GM23338 (cell line): ENCODE measurements at regions not wholly inside any gene's neighbourhood (a gene's known extent, or its start where the extent isn't known, plus 50 kb on each side); places are given as distances from the start of the nearest gene placed in this dataset.

ENCODE experiments used
- ATAC-seq: fragments of 200-7000 bp; cut with Tn5 transposase; 3 replicates; pipeline ENCODE4 v1.9.1; 2020
- DNase-seq: peaks from one replicate; pipeline ENCODE4 v3.0.0-alpha.2; 2015; ENCODE audit warnings: low spot score
- H2AFZ ChIP-seq: fragments of 200-600 bp; sonication (generic); 2 replicates; pipeline ENCODE4 v1.8.0; 2016; ENCODE audit warnings: antibody characterized with exemption, mild to moderate bottlenecking, moderate library complexity
- H3F3A ChIP-seq: fragments of 200-600 bp; sonication (generic); replicated peaks from 2 replicates; pipeline ENCODE4 v1.8.0; 2017; ENCODE audit warnings: antibody characterized with exemption, mixed run types, low read depth
- H3K27ac ChIP-seq: fragments of 200-600 bp; sonication (generic); 2 replicates; pipeline ENCODE4 v1.6.1; 2016; ENCODE audit warnings: low read depth
- H3K27me3 ChIP-seq: fragments of 200-600 bp; sonication (generic); 2 replicates; pipeline ENCODE4 v1.8.0; 2016; ENCODE audit warnings: mild to moderate bottlenecking, mixed run types, moderate library complexity; ENCODE audit not compliant: insufficient read depth
- H3K36me3 ChIP-seq: fragments of 200-600 bp; sonication (generic); 2 replicates; pipeline ENCODE4 v1.8.0; 2016; ENCODE audit warnings: mild to moderate bottlenecking; ENCODE audit not compliant: insufficient read depth
- H3K4me1 ChIP-seq: fragments of 200-600 bp; sonication (generic); 2 replicates; pipeline ENCODE4 v1.8.0; 2016; ENCODE audit warnings: mild to moderate bottlenecking, moderate library complexity; ENCODE audit not compliant: insufficient read depth
- H3K4me2 ChIP-seq: fragments of 200-600 bp; sonication (generic); 2 replicates; pipeline ENCODE4 v1.7.1; 2017; ENCODE audit warnings: mixed run types
- H3K4me3 ChIP-seq: fragments of 200-600 bp; sonication (generic); 2 replicates; pipeline ENCODE4 v1.6.1; 2016; ENCODE audit warnings: mixed run types
- H3K79me2 ChIP-seq: fragments of 200-600 bp; sonication (generic); replicated peaks from 2 replicates; pipeline ENCODE4 v1.8.0; 2017; ENCODE audit warnings: mild to moderate bottlenecking; ENCODE audit not compliant: insufficient read depth
- H3K9me2 ChIP-seq: fragments of 200-600 bp; sonication (generic); 2 replicates; pipeline ENCODE4 v1.8.0; 2017; ENCODE audit not compliant: insufficient read depth
- H4K20me1 ChIP-seq: fragments of 200-600 bp; sonication (generic); replicated peaks from 2 replicates; pipeline ENCODE4 v1.8.0; 2017; ENCODE audit warnings: mild to moderate bottlenecking; ENCODE audit not compliant: insufficient read depth
- H3K27ac Mint-ChIP-seq: 2 replicates; pipeline ENCODE4 v1.8.0; 2020; ENCODE audit warnings: inconsistent platforms, mild to moderate bottlenecking, moderate library complexity, mixed read lengths
- H3K27me3 Mint-ChIP-seq: 3 replicates; pipeline ENCODE4 v1.8.0; 2022; ENCODE audit warnings: low read depth, mild to moderate bottlenecking, moderate library complexity, mixed read lengths, inconsistent platforms; ENCODE audit not compliant: insufficient read depth, poor library complexity
- H3K36me3 Mint-ChIP-seq: 3 replicates; pipeline ENCODE4 v1.8.0; 2021; ENCODE audit warnings: low read depth, mild to moderate bottlenecking, inconsistent platforms, moderate library complexity, mixed read lengths
- H3K4me1 Mint-ChIP-seq: 3 replicates; pipeline ENCODE4 v1.8.0; 2020; ENCODE audit warnings: mild to moderate bottlenecking, inconsistent platforms, mixed read lengths
- H3K4me3 Mint-ChIP-seq: 3 replicates; pipeline ENCODE4 v1.8.0; 2021; ENCODE audit warnings: moderate library complexity, mild to moderate bottlenecking, inconsistent platforms, mixed read lengths
- H3K9me3 Mint-ChIP-seq: 3 replicates; pipeline ENCODE4 v1.8.0; 2020; ENCODE audit warnings: moderate library complexity, mild to moderate bottlenecking, inconsistent platforms, mixed read lengths
- CREB1 ChIP-seq: fragments of 250-450 bp; sonication (Bioruptor Pico); IDR thresholded peaks from 2 replicates; pipeline ENCODE4 v1.5.0; 2020; ENCODE audit warnings: low read depth, mild to moderate bottlenecking, moderate library complexity
- EZH2 ChIP-seq: fragments of 200-600 bp; sonication (generic); IDR thresholded peaks from one replicate; pipeline ENCODE4 v1.8.0; 2017; ENCODE audit warnings: antibody characterized with exemption, mild to moderate bottlenecking, low read depth; ENCODE audit not compliant: unreplicated experiment
- EZH2phosphoT487 ChIP-seq: fragments of 200-600 bp; sonication (generic); IDR thresholded peaks from one replicate; pipeline ENCODE4 v1.8.1; 2018; ENCODE audit warnings: antibody characterized with exemption; ENCODE audit not compliant: unreplicated experiment
- NANOG ChIP-seq: IDR thresholded peaks from 2 replicates; pipeline ENCODE4 v1.6.1; 2016; ENCODE audit warnings: antibody characterized with exemption, borderline replicate concordance
- POLR2AphosphoS5 ChIP-seq: IDR thresholded peaks from 2 replicates; pipeline ENCODE4 v1.6.1; 2016; ENCODE audit warnings: antibody characterized with exemption, low read depth
- REST ChIP-seq: IDR thresholded peaks from one replicate; pipeline ENCODE4 v1.6.1; 2018; ENCODE audit warnings: antibody characterized with exemption; ENCODE audit not compliant: unreplicated experiment
- STAT1 ChIP-seq: IDR thresholded peaks from one replicate; pipeline ENCODE4 v1.6.1; 2016; ENCODE audit warnings: antibody characterized with exemption; ENCODE audit not compliant: unreplicated experiment
- ZNF114 ChIP-seq: fragments of 250-450 bp; sonication (Bioruptor Pico); IDR thresholded peaks from 2 replicates; pipeline ENCODE4 v1.5.0; 2020; ENCODE audit warnings: mild to moderate bottlenecking, moderate library complexity
- ZNF331 ChIP-seq: fragments of 250-450 bp; sonication (Bioruptor Pico); IDR thresholded peaks from 2 replicates; pipeline ENCODE4 v1.5.0; 2020; ENCODE audit warnings: low read depth, mild to moderate bottlenecking, moderate library complexity
- TF ChIP-seq, protein P1 (sequence below): IDR thresholded peaks from 2 replicates; pipeline ENCODE4 v1.6.1; 2016; ENCODE audit warnings: antibody characterized with exemption
- TF ChIP-seq, protein P2 (sequence below): fragments of 250-450 bp; sonication (Bioruptor Pico); IDR thresholded peaks from 2 replicates; pipeline ENCODE4 v1.5.0; 2020; ENCODE audit warnings: mild to moderate bottlenecking, moderate library complexity
- TF ChIP-seq, protein P3 (sequence below), 2 experiments: fragments of 200-600 bp in 1 of 2; sonication (generic) in 1 of 2; conservative IDR thresholded peaks; 2 replicates each; pipeline versions ENCODE4 v1.5.1 to v1.6.1; 2016 to 2017; ENCODE audit warnings: antibody characterized with exemption in 2 of 2, low read depth in 2 of 2, mild to moderate bottlenecking in 2 of 2, moderate library complexity in 1 of 2

DNA sequence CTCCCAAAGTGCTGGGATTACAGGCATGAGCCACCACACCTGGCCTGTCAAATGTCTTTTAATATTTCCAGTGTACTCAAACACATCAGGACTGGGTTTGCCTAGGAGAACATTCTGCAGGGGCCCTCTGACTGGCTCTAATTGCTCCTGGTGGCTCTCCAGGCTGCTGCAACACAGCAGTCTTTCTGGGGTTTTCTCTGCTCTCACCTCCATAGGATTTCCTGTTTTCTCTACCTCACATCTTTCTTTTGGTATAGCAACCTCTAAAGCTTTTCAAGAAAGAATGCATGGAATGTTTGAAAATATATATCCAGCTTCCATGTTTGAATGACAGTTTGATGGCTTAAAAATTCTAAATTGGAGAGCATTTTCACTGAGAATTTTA lies 83.3 kb upstream of the IGSF10 start:
- no peak overlapping the region for H3K4me3 Mint-ChIP-seq

More for the DNA sequence above, 83.3 kb upstream of the IGSF10 start:
- DNase-seq (peak; percentile 46), ATAC-seq (peak; percentile 77)
- H2AFZ ChIP-seq, result no peak overlapping the region
- H3F3A ChIP-seq, result no peaks in the 10 kb centered on the region
- Mint-ChIP-seq H3K9me3 (no peaks in the 10 kb centered on the region), H3K27ac (peak overlapping the region; percentile 91), H3K27me3 (peaks cover 7% of the 10 kb centered on the region), H3K4me1 (peaks cover 42% of the 10 kb centered on the region), H3K36me3 (no peaks in the 10 kb centered on the region)
- no peaks in the 10 kb centered on the region for H3K27me3 ChIP-seq
- H3K4me3 ChIP-seq, result no peak overlapping the region
- H3K27ac ChIP-seq, result peak overlapping the region; percentile 56
- no peaks in the 10 kb centered on the region for H4K20me1 ChIP-seq
- no peaks in the 10 kb centered on the region for H3K9me2 ChIP-seq
- H3K79me2 ChIP-seq, result no peaks in the 10 kb centered on the region
- peaks cover 14% of the 10 kb centered on the region for H3K4me1 ChIP-seq
- H3K4me2 ChIP-seq, result no peak overlapping the region
- TF ChIP-seq POLR2AphosphoS5 (no peak), ZNF331 (CRISPR knock-in tag) (no peak), STAT1 (no peak), EZH2phosphoT487 (no peak), ZNF114 (CRISPR knock-in tag) (no peak), REST (no peak), NANOG (no peak), CREB1 (CRISPR knock-in tag) (no peak), EZH2 (no peak)
- TF ChIP-seq, protein P1, sequence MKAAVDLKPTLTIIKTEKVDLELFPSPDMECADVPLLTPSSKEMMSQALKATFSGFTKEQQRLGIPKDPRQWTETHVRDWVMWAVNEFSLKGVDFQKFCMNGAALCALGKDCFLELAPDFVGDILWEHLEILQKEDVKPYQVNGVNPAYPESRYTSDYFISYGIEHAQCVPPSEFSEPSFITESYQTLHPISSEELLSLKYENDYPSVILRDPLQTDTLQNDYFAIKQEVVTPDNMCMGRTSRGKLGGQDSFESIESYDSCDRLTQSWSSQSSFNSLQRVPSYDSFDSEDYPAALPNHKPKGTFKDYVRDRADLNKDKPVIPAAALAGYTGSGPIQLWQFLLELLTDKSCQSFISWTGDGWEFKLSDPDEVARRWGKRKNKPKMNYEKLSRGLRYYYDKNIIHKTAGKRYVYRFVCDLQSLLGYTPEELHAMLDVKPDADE, result no peak
- TF ChIP-seq, protein P2, sequence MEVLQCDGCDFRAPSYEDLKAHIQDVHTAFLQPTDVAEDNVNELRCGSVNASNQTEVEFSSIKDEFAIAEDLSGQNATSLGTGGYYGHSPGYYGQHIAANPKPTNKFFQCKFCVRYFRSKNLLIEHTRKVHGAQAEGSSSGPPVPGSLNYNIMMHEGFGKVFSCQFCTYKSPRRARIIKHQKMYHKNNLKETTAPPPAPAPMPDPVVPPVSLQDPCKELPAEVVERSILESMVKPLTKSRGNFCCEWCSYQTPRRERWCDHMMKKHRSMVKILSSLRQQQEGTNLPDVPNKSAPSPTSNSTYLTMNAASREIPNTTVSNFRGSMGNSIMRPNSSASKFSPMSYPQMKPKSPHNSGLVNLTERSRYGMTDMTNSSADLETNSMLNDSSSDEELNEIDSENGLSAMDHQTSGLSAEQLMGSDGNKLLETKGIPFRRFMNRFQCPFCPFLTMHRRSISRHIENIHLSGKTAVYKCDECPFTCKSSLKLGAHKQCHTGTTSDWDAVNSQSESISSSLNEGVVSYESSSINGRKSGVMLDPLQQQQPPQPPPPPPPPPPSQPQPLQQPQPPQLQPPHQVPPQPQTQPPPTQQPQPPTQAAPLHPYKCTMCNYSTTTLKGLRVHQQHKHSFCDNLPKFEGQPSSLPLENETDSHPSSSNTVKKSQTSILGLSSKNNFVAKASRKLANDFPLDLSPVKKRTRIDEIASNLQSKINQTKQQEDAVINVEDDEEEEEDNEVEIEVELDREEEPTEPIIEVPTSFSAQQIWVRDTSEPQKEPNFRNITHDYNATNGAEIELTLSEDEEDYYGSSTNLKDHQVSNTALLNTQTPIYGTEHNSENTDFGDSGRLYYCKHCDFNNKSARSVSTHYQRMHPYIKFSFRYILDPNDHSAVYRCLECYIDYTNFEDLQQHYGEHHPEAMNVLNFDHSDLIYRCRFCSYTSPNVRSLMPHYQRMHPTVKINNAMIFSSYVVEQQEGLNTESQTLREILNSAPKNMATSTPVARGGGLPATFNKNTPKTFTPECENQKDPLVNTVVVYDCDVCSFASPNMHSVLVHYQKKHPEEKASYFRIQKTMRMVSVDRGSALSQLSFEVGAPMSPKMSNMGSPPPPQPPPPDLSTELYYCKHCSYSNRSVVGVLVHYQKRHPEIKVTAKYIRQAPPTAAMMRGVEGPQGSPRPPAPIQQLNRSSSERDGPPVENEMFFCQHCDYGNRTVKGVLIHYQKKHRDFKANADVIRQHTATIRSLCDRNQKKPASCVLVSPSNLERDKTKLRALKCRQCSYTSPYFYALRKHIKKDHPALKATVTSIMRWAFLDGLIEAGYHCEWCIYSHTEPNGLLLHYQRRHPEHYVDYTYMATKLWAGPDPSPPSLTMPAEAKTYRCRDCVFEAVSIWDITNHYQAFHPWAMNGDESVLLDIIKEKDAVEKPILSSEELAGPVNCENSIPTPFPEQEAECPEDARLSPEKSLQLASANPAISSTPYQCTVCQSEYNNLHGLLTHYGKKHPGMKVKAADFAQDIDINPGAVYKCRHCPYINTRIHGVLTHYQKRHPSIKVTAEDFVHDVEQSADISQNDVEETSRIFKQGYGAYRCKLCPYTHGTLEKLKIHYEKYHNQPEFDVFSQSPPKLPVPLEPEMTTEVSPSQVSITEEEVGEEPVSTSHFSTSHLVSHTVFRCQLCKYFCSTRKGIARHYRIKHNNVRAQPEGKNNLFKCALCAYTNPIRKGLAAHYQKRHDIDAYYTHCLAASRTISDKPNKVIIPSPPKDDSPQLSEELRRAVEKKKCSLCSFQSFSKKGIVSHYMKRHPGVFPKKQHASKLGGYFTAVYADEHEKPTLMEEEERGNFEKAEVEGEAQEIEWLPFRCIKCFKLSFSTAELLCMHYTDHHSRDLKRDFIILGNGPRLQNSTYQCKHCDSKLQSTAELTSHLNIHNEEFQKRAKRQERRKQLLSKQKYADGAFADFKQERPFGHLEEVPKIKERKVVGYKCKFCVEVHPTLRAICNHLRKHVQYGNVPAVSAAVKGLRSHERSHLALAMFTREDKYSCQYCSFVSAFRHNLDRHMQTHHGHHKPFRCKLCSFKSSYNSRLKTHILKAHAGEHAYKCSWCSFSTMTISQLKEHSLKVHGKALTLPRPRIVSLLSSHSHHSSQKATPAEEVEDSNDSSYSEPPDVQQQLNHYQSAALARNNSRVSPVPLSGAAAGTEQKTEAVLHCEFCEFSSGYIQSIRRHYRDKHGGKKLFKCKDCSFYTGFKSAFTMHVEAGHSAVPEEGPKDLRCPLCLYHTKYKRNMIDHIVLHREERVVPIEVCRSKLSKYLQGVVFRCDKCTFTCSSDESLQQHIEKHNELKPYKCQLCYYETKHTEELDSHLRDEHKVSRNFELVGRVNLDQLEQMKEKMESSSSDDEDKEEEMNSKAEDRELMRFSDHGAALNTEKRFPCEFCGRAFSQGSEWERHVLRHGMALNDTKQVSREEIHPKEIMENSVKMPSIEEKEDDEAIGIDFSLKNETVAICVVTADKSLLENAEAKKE (CRISPR knock-in tag), result no peak
- TF ChIP-seq, protein P3, sequence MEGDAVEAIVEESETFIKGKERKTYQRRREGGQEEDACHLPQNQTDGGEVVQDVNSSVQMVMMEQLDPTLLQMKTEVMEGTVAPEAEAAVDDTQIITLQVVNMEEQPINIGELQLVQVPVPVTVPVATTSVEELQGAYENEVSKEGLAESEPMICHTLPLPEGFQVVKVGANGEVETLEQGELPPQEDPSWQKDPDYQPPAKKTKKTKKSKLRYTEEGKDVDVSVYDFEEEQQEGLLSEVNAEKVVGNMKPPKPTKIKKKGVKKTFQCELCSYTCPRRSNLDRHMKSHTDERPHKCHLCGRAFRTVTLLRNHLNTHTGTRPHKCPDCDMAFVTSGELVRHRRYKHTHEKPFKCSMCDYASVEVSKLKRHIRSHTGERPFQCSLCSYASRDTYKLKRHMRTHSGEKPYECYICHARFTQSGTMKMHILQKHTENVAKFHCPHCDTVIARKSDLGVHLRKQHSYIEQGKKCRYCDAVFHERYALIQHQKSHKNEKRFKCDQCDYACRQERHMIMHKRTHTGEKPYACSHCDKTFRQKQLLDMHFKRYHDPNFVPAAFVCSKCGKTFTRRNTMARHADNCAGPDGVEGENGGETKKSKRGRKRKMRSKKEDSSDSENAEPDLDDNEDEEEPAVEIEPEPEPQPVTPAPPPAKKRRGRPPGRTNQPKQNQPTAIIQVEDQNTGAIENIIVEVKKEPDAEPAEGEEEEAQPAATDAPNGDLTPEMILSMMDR (conservative IDR thresholded peaks at IDR 0.05; ENCODE audit: low read depth in 2 of 2), result no peak
- no peaks in the 10 kb centered on the region for H3K36me3 ChIP-seq
